OCI-LY3 (cell line): ENCODE measurements at regions not wholly inside any gene's neighbourhood (a gene's known extent, or its start where the extent isn't known, plus 50 kb on each side); places are given as distances from the start of the nearest gene placed in this dataset.

ENCODE experiments used
- H2AFZ ChIP-seq: fragments of 200-600, 300-600 bp; shearing (Covaris generic); 2 replicates; pipeline ENCODE4 v1.6.0; 2014; ENCODE audit warnings: antibody characterized with exemption, low read depth, low read length
- H3K27ac ChIP-seq: fragments of 200-600, 300-600 bp; sonication (generic); 2 replicates; pipeline ENCODE4 v1.5.1; 2014; ENCODE audit warnings: mild to moderate bottlenecking, low read length, moderate library complexity, mixed read lengths
- H3K27me3 ChIP-seq: fragments of 200-600, 300-600 bp; sonication (generic); 2 replicates; pipeline ENCODE4 v1.6.1; 2014; ENCODE audit warnings: low read depth, low read length, mixed read lengths
- H3K36me3 ChIP-seq: fragments of 200-600, 300-600 bp; sonication (generic); replicated peaks from 2 replicates; pipeline ENCODE3; 2014; ENCODE audit warnings: low read depth, low read length, mixed read lengths
- H3K4me1 ChIP-seq: fragments of 300-600, 200-600 bp; sonication (generic); 2 replicates; pipeline ENCODE4 v1.6.1; 2014; ENCODE audit warnings: low read length, mixed read lengths
- H3K4me2 ChIP-seq: fragments of 200-600, 300-600 bp; sonication (generic); 2 replicates; pipeline ENCODE4 v1.6.1; 2014; ENCODE audit warnings: low read length, mixed read lengths
- H3K4me3 ChIP-seq: fragments of 300-600, 200-600 bp; sonication (generic); 2 replicates; pipeline ENCODE4 v1.5.1; 2014; ENCODE audit warnings: antibody characterized with exemption, mild to moderate bottlenecking, low read length, moderate library complexity
- H3K79me2 ChIP-seq: fragments of 300-600, 200-600 bp; shearing (Covaris generic); 2 replicates; pipeline ENCODE4 v1.6.1; 2014; ENCODE audit warnings: mild to moderate bottlenecking, low read length, mixed read lengths
- H3K9ac ChIP-seq: fragments of 300-600, 200-600 bp; shearing (Covaris generic); 2 replicates; pipeline ENCODE4 v1.6.0; 2014; ENCODE audit warnings: mild to moderate bottlenecking, low read length, moderate library complexity
- H3K9me3 ChIP-seq: fragments of 200-600, 300-600 bp; shearing (Covaris generic); 2 replicates; pipeline ENCODE4 v1.6.1; 2014; ENCODE audit warnings: low read length, mixed read lengths; ENCODE audit not compliant: insufficient read depth
- H4K20me1 ChIP-seq: fragments of 200-600, 300-600 bp; sonication (generic); 2 replicates; pipeline ENCODE4 v1.6.1; 2016; ENCODE audit warnings: low read length, mixed read lengths; ENCODE audit not compliant: insufficient read depth
- EZH2phosphoT487 ChIP-seq: fragments of 200-600 bp; shearing (Covaris generic); IDR thresholded peaks from 2 replicates; pipeline ENCODE4 v1.6.1; 2018; ENCODE audit warnings: antibody characterized with exemption, mixed run types, low read depth
- TF ChIP-seq, protein P1 (sequence below): fragments of 200-600, 300-600 bp; sonication (generic); IDR thresholded peaks from 2 replicates; pipeline ENCODE4 v1.5.1; 2014; ENCODE audit warnings: antibody characterized with exemption, low read length, low read depth

DNA sequence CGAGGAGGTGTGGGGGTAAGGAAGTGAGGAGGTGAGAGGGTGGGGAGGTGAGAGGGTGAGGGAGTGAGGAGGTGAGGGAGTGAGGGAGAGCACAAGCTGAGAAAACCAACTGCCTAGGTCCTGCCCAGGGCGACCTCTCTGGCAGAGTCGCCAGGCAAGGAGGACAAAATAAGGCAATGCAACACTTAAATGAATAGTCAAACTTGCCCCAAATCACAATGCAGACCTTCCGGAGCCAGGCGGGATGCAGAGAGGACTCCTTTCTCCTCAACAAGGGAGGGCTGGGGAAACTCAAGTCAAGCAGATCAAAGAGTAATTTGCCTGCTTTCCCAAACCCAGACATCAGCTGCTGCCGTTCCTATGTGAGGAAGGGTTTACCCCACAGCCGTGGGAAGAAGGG is 86.0 kb downstream of the CCDC185 start:
- H3K9me3 ChIP-seq = no peaks in the 10 kb centered on the region
- H4K20me1 ChIP-seq = no peaks in the 10 kb centered on the region
- H3K36me3 ChIP-seq = no peaks in the 10 kb centered on the region
- H3K27ac ChIP-seq = no peak overlapping the region
- H3K4me2 ChIP-seq = no peak overlapping the region
- H3K27me3 ChIP-seq = peaks cover 39% of the 10 kb centered on the region
- H3K79me2 ChIP-seq = no peaks in the 10 kb centered on the region
- H2AFZ ChIP-seq = no peak overlapping the region
- no peak for TF ChIP-seq EZH2phosphoT487
- TF ChIP-seq, protein P1, sequence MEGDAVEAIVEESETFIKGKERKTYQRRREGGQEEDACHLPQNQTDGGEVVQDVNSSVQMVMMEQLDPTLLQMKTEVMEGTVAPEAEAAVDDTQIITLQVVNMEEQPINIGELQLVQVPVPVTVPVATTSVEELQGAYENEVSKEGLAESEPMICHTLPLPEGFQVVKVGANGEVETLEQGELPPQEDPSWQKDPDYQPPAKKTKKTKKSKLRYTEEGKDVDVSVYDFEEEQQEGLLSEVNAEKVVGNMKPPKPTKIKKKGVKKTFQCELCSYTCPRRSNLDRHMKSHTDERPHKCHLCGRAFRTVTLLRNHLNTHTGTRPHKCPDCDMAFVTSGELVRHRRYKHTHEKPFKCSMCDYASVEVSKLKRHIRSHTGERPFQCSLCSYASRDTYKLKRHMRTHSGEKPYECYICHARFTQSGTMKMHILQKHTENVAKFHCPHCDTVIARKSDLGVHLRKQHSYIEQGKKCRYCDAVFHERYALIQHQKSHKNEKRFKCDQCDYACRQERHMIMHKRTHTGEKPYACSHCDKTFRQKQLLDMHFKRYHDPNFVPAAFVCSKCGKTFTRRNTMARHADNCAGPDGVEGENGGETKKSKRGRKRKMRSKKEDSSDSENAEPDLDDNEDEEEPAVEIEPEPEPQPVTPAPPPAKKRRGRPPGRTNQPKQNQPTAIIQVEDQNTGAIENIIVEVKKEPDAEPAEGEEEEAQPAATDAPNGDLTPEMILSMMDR = no peak
- H3K4me3 ChIP-seq = no peak overlapping the region
- H3K4me1 ChIP-seq = no peaks in the 10 kb centered on the region
- H3K9ac ChIP-seq = no peak overlapping the region

DNA sequence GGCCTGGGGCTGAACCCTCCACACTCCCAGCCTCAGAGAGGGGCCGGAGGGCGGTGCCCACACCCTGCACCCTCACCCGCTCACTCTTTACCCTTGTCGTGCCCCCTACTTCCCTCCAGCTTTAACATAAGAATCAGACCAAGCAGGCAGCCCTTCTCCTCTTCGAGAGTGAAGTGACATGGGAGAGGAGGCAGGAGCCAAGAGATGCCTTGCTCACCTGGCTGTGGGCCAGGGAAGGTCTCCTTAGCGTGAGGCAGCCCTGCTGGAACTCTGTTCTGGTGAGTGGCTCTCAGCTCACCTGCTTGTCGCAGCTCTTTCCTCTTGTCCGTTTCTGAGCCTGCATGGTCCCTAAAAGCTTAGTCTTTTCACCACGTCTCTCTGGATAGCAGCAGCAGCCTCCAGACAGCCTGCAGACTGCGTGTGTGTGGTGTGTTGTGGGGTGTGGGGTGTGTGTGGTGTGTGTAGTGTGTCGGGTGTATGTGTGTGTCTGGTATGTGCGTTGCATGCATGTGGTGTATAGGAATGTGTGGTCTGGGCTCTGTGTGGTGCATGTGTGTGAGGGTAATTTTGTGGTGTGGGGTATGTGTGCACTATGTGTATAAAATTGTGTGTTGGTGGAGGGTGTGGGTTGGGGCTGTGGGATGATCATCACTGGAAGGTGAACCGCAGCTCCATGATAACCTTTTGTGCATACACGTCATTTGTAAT is 86.7 kb downstream of the CCDC185 start:
- Histone ChIP-seq H3K9me3 (no peaks in the 10 kb centered on the region), H3K79me2 (no peaks in the 10 kb centered on the region), H2AFZ (no peak overlapping the region), H3K9ac (no peak overlapping the region), H3K36me3 (no peaks in the 10 kb centered on the region), H3K4me1 (no peaks in the 10 kb centered on the region), H4K20me1 (no peaks in the 10 kb centered on the region), H3K4me3 (no peak overlapping the region), H3K27ac (no peak overlapping the region), H3K27me3 (peaks cover 37% of the 10 kb centered on the region), H3K4me2 (no peak overlapping the region)
- TF ChIP-seq, protein P1 = no peak
- TF ChIP-seq EZH2phosphoT487 = no peak

DNA sequence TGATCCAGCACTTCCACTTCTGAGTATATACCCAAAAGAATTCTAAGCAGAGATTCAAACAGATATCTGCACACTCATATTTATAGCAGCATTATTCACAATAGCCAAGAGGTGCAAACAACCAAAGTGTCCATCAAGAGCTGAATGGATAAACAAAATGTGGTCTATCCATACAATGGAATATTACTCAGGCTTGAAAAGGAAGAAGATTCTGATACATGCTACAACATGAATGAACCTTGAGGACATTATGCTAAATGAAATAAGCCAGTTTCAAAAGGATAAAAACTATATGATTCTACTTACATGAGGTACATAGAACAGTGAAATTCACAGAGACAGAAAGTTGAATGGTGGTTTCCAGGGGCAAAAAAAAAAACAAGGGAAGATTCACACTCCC is 88.9 kb downstream of the CCDC185 start:
- Histone ChIP-seq H3K9ac (no peak overlapping the region), H3K4me1 (no peaks in the 10 kb centered on the region), H3K9me3 (no peaks in the 10 kb centered on the region), H3K36me3 (no peaks in the 10 kb centered on the region), H2AFZ (no peak overlapping the region), H4K20me1 (no peaks in the 10 kb centered on the region), H3K79me2 (no peaks in the 10 kb centered on the region), H3K27ac (no peak overlapping the region), H3K27me3 (peaks cover 37% of the 10 kb centered on the region), H3K4me2 (no peak overlapping the region), H3K4me3 (no peak overlapping the region)
- TF ChIP-seq EZH2phosphoT487 = no peak

DNA sequence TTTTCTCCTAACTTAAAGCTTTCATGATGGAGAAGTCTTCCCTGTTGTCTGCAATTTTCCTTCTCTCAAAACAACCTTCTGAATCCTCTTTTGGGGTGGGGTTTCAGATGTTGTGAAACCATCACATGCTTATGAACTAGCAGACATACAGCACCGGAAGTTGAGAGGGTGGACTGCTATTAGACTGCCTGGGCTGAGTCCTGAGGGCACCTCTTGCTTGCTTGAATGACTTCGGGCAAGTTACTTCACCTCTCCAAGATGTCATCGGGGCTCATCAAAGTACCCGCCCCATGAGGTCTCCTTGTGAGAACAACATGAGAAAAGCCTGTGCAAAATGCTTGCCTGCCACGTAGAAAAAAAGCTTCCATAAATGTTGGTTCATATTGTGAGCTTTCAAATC is 89.6 kb downstream of the CCDC185 start:
- Histone ChIP-seq H4K20me1 (no peaks in the 10 kb centered on the region), H3K4me1 (no peaks in the 10 kb centered on the region), H3K9me3 (no peaks in the 10 kb centered on the region), H3K4me2 (no peak overlapping the region), H3K4me3 (no peak overlapping the region), H3K27ac (no peak overlapping the region), H3K79me2 (no peaks in the 10 kb centered on the region), H2AFZ (no peak overlapping the region), H3K27me3 (peaks cover 38% of the 10 kb centered on the region), H3K36me3 (no peaks in the 10 kb centered on the region), H3K9ac (no peak overlapping the region)
- no peak for TF ChIP-seq EZH2phosphoT487
- TF ChIP-seq, protein P1 = no peak
